Islet precursor cell (in vitro differentiated cells): ENCODE measurements at regions not wholly inside any gene's neighbourhood (a gene's known extent, or its start where the extent isn't known, plus 50 kb on each side); places are given as distances from the start of the nearest gene placed in this dataset.

ENCODE experiments used
- DNase-seq: peaks from one replicate; pipeline ENCODE4 v3.0.0-alpha.2; 2018

GRCh38 chr5:54632131-54632701 is 114.7 kb downstream of the SNX18 start:
- no peak for DNase-seq

GRCh38 chr5:54630738-54631359 is 113.3 kb downstream of the SNX18 start:
- DNase-seq, result no peak

- no peak for DNase-seq
Observed at GRCh38 chr5:54629115-54629514, 111.6 kb downstream of the SNX18 start.

- DNase-seq, result no peak
Observed at GRCh38 chr5:54628050-54628449, 110.5 kb downstream of the SNX18 start.

- DNase-seq, result no peak
Observed at GRCh38 chr5:54626407-54626806, 108.8 kb downstream of the SNX18 start.

GRCh38 chr5:54624805-54625568 is 107.4 kb downstream of the SNX18 start:
- no peak for DNase-seq

GRCh38 chr5:54621709-54622108 is 104.2 kb downstream of the SNX18 start:
- no peak for DNase-seq

GRCh38 chr5:54621048-54621447 is 103.5 kb downstream of the SNX18 start:
- no peak for DNase-seq

- DNase-seq, result no peak
Observed at GRCh38 chr5:54620141-54620933, 102.8 kb downstream of the SNX18 start.

- no peak for DNase-seq
Observed at GRCh38 chr5:54619731-54620130, 102.2 kb downstream of the SNX18 start.

GRCh38 chr5:54616518-54617220 is 99.1 kb downstream of the SNX18 start:
- no peak for DNase-seq

- DNase-seq, result no peak
Observed at GRCh38 chr5:54616031-54616430, 98.5 kb downstream of the SNX18 start.

- no peak for DNase-seq
Observed at GRCh38 chr5:54615381-54615780, 97.8 kb downstream of the SNX18 start.

GRCh38 chr5:54612711-54613110 is 95.2 kb downstream of the SNX18 start:
- DNase-seq, result no peak

- DNase-seq, result peak; percentile 62
Observed at GRCh38 chr5:54611290-54611951, 93.9 kb downstream of the SNX18 start.

GRCh38 chr5:54610197-54610944 is 92.8 kb downstream of the SNX18 start:
- DNase-seq, result no peak

- no peak for DNase-seq
Observed at GRCh38 chr5:54608423-54609085, 91.0 kb downstream of the SNX18 start.

GRCh38 chr5:54607006-54607405 is 89.4 kb downstream of the SNX18 start:
- no peak for DNase-seq

GRCh38 chr5:54603372-54603771 is 85.8 kb downstream of the SNX18 start:
- DNase-seq, result no peak

- DNase-seq, result no peak
Observed at GRCh38 chr5:54602475-54602874, 84.9 kb downstream of the SNX18 start.
